ENCODE measurements at regions not wholly inside any gene's neighbourhood (a gene's known extent, or its start where the extent isn't known, plus 50 kb on each side); places are given as distances from the start of the nearest gene placed in this dataset.
"Not testable (repeated sequence)": the region's sequence is repeated elsewhere in the genome, so short reads cannot be mapped to it uniquely, and the experiment has no call there.

DNA sequence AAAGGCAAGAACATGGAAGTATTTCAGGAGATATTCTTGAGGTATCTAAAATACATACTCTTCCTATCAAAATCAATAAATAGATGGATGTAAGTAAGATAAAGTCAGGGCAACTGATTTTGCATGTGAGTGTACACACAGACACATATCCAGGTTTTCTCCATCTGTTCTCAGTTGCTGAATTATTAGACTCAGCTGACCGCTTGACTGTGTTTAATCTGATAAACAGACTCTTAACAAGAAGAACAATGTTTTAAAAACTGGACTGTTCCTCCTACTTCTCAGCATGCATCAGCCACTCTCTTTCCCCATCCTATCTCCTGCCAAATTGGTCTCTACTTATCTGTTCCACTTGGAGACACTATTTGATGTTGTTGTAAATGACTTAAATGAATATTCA lies 73.5 kb downstream of the GOLGA8G start:
- no peak for DNase-seq

DNA sequence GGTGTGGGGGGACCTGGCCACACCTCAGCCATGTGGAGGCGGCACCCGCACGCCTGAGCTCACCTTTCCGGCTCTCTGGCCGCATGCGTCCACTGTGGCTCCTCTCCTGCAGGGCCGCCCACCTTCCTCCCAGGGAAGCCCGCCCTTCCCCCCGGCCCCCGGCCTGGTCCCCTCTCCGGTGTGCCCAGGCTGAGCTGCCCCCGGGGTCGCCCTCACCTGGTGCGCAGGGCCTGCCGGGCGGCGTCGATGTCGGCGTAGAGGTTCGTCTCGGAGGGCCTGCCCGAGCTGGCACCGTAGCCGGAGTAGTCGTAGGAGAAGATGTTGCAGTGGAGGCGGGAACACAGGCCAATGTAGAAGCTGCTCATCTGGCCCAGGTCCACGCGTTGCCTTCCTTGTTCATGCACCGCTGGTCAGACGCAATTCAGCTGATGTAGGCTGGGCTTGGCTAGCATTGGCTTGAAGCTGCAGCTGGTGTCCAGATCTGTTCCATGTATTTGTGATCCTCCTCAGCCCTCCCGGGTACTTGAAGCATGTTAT lies 75.3 kb downstream of the GOLGA8G start:
- not testable (repeated sequence) for DNase-seq

DNA sequence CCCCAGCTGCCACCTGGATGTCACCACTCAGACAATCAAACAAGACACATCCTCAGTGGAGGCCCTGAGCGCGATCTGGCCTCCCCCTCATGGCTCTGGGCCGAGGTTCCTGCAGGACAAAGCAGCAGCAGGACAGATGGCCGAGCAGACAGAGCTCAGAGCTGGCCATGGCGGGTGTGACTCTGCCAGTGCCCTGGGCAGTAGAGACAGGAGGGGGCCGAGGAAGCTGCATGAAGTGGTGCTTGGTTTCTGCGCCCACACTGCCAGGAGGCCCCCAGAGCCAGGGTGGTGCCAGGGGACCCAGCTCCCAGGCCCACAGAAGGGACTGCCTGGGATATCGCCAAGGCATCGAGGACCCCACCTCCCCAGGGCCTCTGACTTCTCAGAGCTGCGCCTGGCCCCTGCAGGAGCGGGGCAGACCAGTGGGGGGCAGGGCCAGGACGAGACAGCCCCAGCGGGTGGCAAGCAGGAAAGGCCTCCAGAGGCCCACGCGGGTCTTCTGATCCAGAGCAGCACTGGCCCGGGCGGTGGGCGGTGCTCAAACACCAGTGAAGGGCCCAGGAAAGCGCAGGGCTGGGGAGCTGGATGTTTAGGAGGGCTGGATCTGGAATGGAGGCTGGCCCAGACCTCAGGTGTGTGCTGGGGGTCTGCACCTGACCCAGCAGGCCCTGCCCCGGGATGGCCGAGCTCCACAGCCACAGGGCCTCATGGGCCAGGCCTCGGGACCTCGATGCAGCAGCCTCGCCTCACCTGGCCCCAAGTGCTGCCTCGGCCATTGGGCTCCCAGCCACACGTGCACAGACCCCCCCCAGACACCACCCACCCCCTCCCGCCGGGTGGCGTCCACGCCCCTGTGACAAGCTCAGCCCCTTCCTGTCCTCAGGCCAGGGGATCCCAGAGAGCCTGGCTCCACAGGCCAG lies 76.0 kb downstream of the GOLGA8G start:
- DNase-seq, result peak; percentile 1

DNA sequence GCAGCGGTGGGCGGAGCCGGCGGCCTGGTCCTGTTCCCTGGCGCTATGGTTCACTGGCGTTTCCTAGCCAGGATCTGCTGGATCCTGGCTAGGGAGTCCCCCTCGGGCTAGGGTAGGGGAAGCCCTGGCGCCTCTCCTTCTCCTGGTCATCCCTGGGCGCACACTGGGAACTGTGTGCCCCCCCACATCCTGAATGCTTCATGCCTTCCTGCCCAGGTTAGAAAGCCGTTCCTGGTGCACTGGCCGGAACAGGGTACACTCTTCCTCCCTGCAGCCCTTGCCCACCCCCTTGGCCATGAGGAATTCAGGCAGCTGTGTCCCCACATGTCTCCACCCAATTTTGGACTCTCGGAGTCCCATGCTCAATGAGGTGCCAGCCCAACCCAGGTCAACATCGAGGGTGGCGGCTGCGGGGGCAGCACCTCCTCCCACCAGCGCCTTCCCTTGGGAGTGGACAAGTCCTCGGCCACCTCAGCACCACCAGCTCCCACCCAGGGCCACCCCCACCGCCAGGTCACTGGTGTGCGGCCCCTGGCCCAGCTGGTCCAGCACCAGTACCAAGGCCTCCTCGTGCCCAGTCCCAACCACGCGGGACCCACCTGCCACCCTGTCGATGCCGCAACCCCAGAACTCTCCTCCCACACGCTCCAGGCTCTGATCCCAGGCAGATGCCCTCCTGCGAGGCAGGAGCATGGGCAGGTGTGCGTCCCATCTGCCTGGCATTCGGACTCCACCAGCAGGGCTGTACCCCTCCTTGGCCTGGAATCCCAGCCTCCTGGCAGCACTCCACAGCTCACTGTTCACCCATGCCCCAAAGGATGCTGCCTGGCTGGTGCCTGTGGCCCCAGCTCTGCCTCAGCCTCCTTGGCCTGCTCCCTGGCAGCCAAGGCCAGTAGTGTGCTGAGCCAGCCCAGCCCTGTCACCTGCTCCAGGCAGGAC lies 77.0 kb downstream of the GOLGA8G start:
- DNase-seq, result not testable (repeated sequence)

DNA sequence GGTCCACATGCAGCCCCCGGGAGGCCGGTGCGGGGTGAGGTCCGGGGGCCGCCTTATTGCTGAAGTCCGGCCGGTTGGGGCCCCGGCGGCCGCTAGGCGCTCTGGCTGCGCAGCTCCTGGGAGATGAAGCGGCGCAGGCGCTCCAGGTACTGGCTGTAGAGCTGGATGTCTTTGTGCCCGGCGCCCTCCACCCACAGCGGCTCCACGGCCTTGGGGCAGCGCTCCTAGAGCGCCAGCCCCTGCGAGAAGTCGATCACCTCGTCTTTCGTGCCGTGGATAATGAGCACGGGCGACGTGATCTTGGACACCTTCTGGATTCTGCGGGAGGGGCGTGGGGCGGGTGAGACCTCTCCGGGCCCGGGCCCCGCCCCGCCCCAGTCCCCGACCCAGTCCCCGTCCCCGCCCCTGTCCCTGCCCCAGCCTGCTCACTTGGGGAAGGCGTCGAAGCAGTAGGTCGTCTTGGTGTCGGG lies 76.3 kb downstream of the GOLGA8F start:
- DNase-seq, result not testable (repeated sequence)

Measured in stimulated activated CD4-positive, alpha-beta T cell treated with anti-CD3 and anti-CD28 coated beads, Interleukin-1b, Interleukin-23, amount 100 ng/mL, for 48 hours (primary cell).